ENCODE measurements at regions not wholly inside any gene's neighbourhood (a gene's known extent, or its start where the extent isn't known, plus 50 kb on each side); places are given as distances from the start of the nearest gene placed in this dataset.
A peak's percentile ranks its signal among the peaks of the same experiment; 100 is the strongest.
"Not testable (repeated sequence)": the region's sequence is repeated elsewhere in the genome, so short reads cannot be mapped to it uniquely, and the experiment has no call there.

DNA sequence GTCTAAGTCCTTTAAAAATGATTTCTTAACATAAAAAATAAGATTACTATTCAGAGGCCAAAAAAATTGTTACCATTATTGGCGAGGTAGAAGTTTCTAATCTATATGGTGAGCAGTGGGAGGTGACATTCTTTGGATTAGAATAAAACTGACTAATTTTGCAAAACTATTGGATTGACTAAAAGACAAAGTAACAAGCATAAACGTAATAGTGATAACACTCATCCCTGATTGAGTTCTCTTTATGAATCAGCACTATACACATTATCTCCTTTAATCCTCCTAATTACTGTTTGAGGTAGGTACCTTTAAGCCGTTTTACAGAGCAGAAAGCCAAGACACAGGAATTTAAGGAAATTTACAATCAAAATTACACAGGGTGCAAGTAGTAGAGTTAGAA lies 139.2 kb upstream of the NRP1 start:
- intact Hi-C loops (cut with DNase I; ENCODE audit: low total_unique reads) = no loop called here
- no peak overlapping the region for H3K27ac ChIP-seq
- no peaks in the 10 kb centered on the region for H3K9me3 ChIP-seq
- H3K4me3 ChIP-seq = no peak overlapping the region
- TF ChIP-seq POLR2A (IDR thresholded peaks at IDR 0.05) (no peak), EP300 (IDR thresholded peaks at IDR 0.05; ENCODE audit: low read depth) (no peak), POLR2AphosphoS5 (IDR thresholded peaks at IDR 0.05) (no peak)
- TF ChIP-seq, protein P1, sequence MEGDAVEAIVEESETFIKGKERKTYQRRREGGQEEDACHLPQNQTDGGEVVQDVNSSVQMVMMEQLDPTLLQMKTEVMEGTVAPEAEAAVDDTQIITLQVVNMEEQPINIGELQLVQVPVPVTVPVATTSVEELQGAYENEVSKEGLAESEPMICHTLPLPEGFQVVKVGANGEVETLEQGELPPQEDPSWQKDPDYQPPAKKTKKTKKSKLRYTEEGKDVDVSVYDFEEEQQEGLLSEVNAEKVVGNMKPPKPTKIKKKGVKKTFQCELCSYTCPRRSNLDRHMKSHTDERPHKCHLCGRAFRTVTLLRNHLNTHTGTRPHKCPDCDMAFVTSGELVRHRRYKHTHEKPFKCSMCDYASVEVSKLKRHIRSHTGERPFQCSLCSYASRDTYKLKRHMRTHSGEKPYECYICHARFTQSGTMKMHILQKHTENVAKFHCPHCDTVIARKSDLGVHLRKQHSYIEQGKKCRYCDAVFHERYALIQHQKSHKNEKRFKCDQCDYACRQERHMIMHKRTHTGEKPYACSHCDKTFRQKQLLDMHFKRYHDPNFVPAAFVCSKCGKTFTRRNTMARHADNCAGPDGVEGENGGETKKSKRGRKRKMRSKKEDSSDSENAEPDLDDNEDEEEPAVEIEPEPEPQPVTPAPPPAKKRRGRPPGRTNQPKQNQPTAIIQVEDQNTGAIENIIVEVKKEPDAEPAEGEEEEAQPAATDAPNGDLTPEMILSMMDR (IDR thresholded peaks at IDR 0.05) = no peak
- H3K36me3 ChIP-seq = no peaks in the 10 kb centered on the region
- 75 to 94% methylated on average over 3 of the region's 3 CpGs for WGBS, 2 donors (ENCODE audit: low coverage in 1 of 2)
- no peak for DNase-seq
- H3K27me3 ChIP-seq = no peaks in the 10 kb centered on the region
- in situ Hi-C loops (cut with MboI; ENCODE audit: low pct_ligation_motif_present in 1 of 4, low pct_unique_long_range_greater_than_20kb in 1 of 4, low sequenced_read_pairs in 3 of 4) = no loop called here
- peaks cover 0 to 3% (median 0%) of the 10 kb centered on the region in 4 donors for H3K4me1 ChIP-seq

DNA sequence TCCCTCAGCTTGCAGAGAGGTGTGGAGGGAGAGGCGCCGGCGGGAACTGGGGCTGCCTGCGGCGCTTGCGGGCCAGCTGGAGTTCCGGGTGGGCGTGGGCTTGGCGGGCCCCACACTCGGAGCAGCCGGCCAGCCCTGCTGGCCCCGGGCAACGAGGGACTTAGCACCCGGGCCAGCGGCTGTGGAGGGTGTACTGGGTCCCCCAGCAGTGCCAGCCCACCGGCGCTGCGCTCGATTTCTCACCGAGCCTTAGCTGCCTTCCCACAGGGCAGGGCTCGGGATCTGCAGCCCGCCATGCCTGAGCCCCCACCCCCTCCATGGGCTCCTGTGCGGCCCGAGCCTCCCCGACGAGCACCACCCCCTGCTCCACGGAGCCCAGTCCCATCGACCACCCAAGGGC lies 133.5 kb upstream of the NRP1 start:
- H3K27ac ChIP-seq; DNase-seq; H3K9me3 ChIP-seq; in situ Hi-C loops (cut with MboI; ENCODE audit: low pct_ligation_motif_present in 1 of 4, low pct_unique_long_range_greater_than_20kb in 1 of 4, low sequenced_read_pairs in 3 of 4); intact Hi-C loops (cut with DNase I; ENCODE audit: low total_unique reads); H3K4me3 ChIP-seq; H3K36me3 ChIP-seq; H3K27me3 ChIP-seq; H3K4me1 ChIP-seq: not testable (repeated sequence)
- WGBS, 2 donors (ENCODE audit: low coverage in 1 of 2) = 86% methylated on average over 26 of the region's 28 CpGs; no CpG with 5 or more reads in 1 of the 2 donors

DNA sequence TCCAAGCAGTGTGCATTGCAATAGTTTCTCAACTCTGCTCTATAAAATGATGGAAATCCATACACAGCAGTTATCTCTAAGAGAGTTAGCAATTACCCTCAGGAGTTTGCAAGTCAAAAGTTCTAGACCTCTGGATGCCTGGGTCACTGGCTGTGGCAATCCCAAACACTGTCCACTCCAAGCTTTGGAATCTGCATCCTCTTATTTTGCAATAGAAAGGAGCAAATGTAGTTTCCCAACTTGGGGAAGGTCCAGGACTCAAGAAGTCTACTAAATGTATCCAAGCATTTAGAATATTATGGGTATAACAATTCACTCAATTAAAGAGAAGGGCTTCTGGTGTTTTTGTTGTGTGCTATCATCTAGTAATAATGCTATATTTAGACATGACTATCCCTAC lies 131.3 kb upstream of the NRP1 start:
- H3K4me1 ChIP-seq = no peaks in the 10 kb centered on the region
- H3K4me3 ChIP-seq = no peak overlapping the region
- TF ChIP-seq EP300 (IDR thresholded peaks at IDR 0.05; ENCODE audit: low read depth) = no peak
- no peak for TF ChIP-seq POLR2AphosphoS5 (IDR thresholded peaks at IDR 0.05)
- TF ChIP-seq POLR2A (IDR thresholded peaks at IDR 0.05) = no peak
- TF ChIP-seq, protein P1 (IDR thresholded peaks at IDR 0.05) = no peak
- no peak for DNase-seq
- in situ Hi-C loops (cut with MboI; ENCODE audit: low pct_ligation_motif_present in 1 of 4, low pct_unique_long_range_greater_than_20kb in 1 of 4, low sequenced_read_pairs in 3 of 4) = no loop called here
- H3K9me3 ChIP-seq = no peaks in the 10 kb centered on the region
- H3K27ac ChIP-seq = no peak overlapping the region
- H3K27me3 ChIP-seq = no peaks in the 10 kb centered on the region
- intact Hi-C loops (cut with DNase I; ENCODE audit: low total_unique reads) = no loop called here
- no peaks in the 10 kb centered on the region for H3K36me3 ChIP-seq

DNA sequence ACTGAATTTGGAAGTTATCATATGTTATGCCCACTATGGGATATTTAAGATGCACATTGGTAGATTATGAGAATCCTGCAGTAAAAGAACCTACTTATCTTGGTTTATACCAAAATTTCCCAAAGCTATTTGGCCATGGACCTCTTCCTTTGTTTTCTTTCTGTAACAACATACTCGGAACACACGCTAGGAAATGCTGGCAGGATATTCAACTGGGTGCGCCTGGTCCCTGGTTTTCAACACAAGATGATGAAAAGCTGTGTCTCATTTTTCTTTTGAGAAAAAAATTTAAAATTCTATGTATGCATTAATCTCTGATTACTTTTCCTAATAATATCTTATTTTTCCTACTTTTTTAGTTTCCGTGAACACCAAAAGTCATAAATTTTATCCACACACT lies 128.5 kb upstream of the NRP1 start:
- peaks cover 0 to 5% (median 0%) of the 10 kb centered on the region in 4 donors for H3K4me1 ChIP-seq
- intact Hi-C loops (cut with DNase I; ENCODE audit: low total_unique reads) (no loop called here), in situ Hi-C loops (cut with MboI; ENCODE audit: low pct_ligation_motif_present in 1 of 4, low pct_unique_long_range_greater_than_20kb in 1 of 4, low sequenced_read_pairs in 3 of 4) (no loop called here)
- H3K36me3 ChIP-seq = no peaks in the 10 kb centered on the region
- no peaks in the 10 kb centered on the region for H3K9me3 ChIP-seq
- no peak overlapping the region for H3K4me3 ChIP-seq
- H3K27ac ChIP-seq = no peak overlapping the region
- no peak for DNase-seq
- WGBS, 2 donors (ENCODE audit: low coverage in 1 of 2) = 88 to 90% methylated on average over 4 of the region's 4 CpGs
- TF ChIP-seq EP300 (IDR thresholded peaks at IDR 0.05; ENCODE audit: low read depth) (no peak), POLR2A (IDR thresholded peaks at IDR 0.05) (no peak), POLR2AphosphoS5 (IDR thresholded peaks at IDR 0.05) (no peak)
- TF ChIP-seq, protein P1 (IDR thresholded peaks at IDR 0.05) = no peak
- no peaks in the 10 kb centered on the region for H3K27me3 ChIP-seq

DNA sequence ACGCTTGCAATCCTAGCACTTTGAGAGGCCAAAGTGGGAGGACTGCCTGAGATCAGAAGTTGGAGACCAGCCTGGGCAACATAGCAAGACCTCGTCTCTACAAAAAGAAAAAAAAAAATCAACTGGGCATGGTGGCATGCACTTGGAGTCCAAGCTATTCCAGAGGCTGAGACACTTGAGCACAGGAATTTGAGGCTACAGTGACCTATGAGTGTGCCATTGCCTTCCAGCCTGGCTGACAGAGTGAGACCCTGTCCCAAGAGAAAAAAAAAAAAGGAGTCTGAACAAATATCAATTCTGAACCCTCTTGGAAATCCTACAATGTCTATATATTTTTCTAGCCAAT lies 126.8 kb upstream of the NRP1 start:
- peak overlapping the region in 3 of 4 donors; percentile 5 to 46 (median 37) for H3K27ac ChIP-seq
- H3K4me3 ChIP-seq = no peak overlapping the region
- H3K9me3 ChIP-seq = no peaks in the 10 kb centered on the region
- no peak for DNase-seq
- in situ Hi-C loops (cut with MboI; ENCODE audit: low pct_ligation_motif_present in 1 of 4, low pct_unique_long_range_greater_than_20kb in 1 of 4, low sequenced_read_pairs in 3 of 4) (no loop called here), intact Hi-C loops (cut with DNase I; ENCODE audit: low total_unique reads) (no loop called here)
- TF ChIP-seq POLR2A (IDR thresholded peaks at IDR 0.05) (no peak), POLR2AphosphoS5 (IDR thresholded peaks at IDR 0.05) (no peak), EP300 (IDR thresholded peaks at IDR 0.05; ENCODE audit: low read depth) (no peak)
- TF ChIP-seq, protein P1 (IDR thresholded peaks at IDR 0.05) = no peak
- H3K36me3 ChIP-seq = no peaks in the 10 kb centered on the region
- peaks cover 0 to 5% (median 0%) of the 10 kb centered on the region in 4 donors for H3K4me1 ChIP-seq
- no peaks in the 10 kb centered on the region for H3K27me3 ChIP-seq
- WGBS, 2 donors (ENCODE audit: low coverage in 1 of 2) = 68% methylated on average over 2 of the region's 2 CpGs; no CpG with 5 or more reads in 1 of the 2 donors
